ENCODE measurements at regions not wholly inside any gene's neighbourhood (a gene's known extent, or its start where the extent isn't known, plus 50 kb on each side); places are given as distances from the start of the nearest gene placed in this dataset.

- TF ChIP-seq EZH2 (IDR thresholded peaks at IDR 0.05), result no peak
- TF ChIP-seq POLR2AphosphoS5 (IDR thresholded peaks at IDR 0.05; ENCODE audit: borderline replicate concordance, low read depth, low read length), result no peak
- no peak for TF ChIP-seq FOXP2 (optimal IDR thresholded peaks at IDR 0.05; ENCODE audit: control extremely low read depth, extremely low read length, insufficient read depth)
- Histone ChIP-seq H3K9me3 (ENCODE audit: low read depth, low read length) (no peaks in the 10 kb centered on the region), H3K36me3 (ENCODE audit: insufficient read depth, low read length) (no peaks in the 10 kb centered on the region), H3K9ac (ENCODE audit: insufficient read length) (no peak overlapping the region), H3K4me3 (peak overlapping the region; percentile 63), H3K27ac (peak overlapping the region; percentile 73)
- DNase-seq (ENCODE audit: low read depth, low spot score), result no peak
Observed at GRCh38 chr12:4024701-4025100, 151.5 kb upstream of the PARP11 start.

- TF ChIP-seq POLR2AphosphoS5 (IDR thresholded peaks at IDR 0.05; ENCODE audit: borderline replicate concordance, low read depth, low read length) (no peak), EZH2 (IDR thresholded peaks at IDR 0.05) (no peak), FOXP2 (optimal IDR thresholded peaks at IDR 0.05; ENCODE audit: control extremely low read depth, extremely low read length, insufficient read depth) (no peak)
- H3K4me3 ChIP-seq, result no peak overlapping the region
- H3K9me3 ChIP-seq (ENCODE audit: low read depth, low read length), result no peaks in the 10 kb centered on the region
- no peak overlapping the region for H3K9ac ChIP-seq (ENCODE audit: insufficient read length)
- H3K36me3 ChIP-seq (ENCODE audit: insufficient read depth, low read length), result no peaks in the 10 kb centered on the region
- DNase-seq (ENCODE audit: low read depth, low spot score), result no peak
- H3K27ac ChIP-seq, result no peak overlapping the region
Observed at GRCh38 chr12:4015225-4016091, 142.3 kb upstream of the PARP11 start.

- H3K9ac ChIP-seq (ENCODE audit: insufficient read length), result no peak overlapping the region
- no peak overlapping the region for H3K27ac ChIP-seq
- DNase-seq (ENCODE audit: low read depth, low spot score), result no peak
- no peak for TF ChIP-seq POLR2AphosphoS5 (IDR thresholded peaks at IDR 0.05; ENCODE audit: borderline replicate concordance, low read depth, low read length)
- TF ChIP-seq EZH2 (IDR thresholded peaks at IDR 0.05), result no peak
- no peak for TF ChIP-seq FOXP2 (optimal IDR thresholded peaks at IDR 0.05; ENCODE audit: control extremely low read depth, extremely low read length, insufficient read depth)
- no peaks in the 10 kb centered on the region for H3K9me3 ChIP-seq (ENCODE audit: low read depth, low read length)
- no peaks in the 10 kb centered on the region for H3K36me3 ChIP-seq (ENCODE audit: insufficient read depth, low read length)
- no peak overlapping the region for H3K4me3 ChIP-seq
Observed at GRCh38 chr12:4014858-4015224, 141.6 kb upstream of the PARP11 start.

GRCh38 chr12:4014444-4014843, 141.2 kb upstream of the PARP11 start:
- Histone ChIP-seq H3K4me3 (no peak overlapping the region), H3K36me3 (ENCODE audit: insufficient read depth, low read length) (no peaks in the 10 kb centered on the region), H3K9ac (ENCODE audit: insufficient read length) (no peak overlapping the region), H3K27ac (no peak overlapping the region), H3K9me3 (ENCODE audit: low read depth, low read length) (no peaks in the 10 kb centered on the region)
- TF ChIP-seq POLR2AphosphoS5 (IDR thresholded peaks at IDR 0.05; ENCODE audit: borderline replicate concordance, low read depth, low read length), result no peak
- no peak for TF ChIP-seq EZH2 (IDR thresholded peaks at IDR 0.05)
- no peak for TF ChIP-seq FOXP2 (optimal IDR thresholded peaks at IDR 0.05; ENCODE audit: control extremely low read depth, extremely low read length, insufficient read depth)
- DNase-seq (ENCODE audit: low read depth, low spot score), result no peak

- Histone ChIP-seq H3K27ac (no peak overlapping the region), H3K36me3 (ENCODE audit: insufficient read depth, low read length) (no peaks in the 10 kb centered on the region)
- DNase-seq (ENCODE audit: low read depth, low spot score), result no peak
Observed at GRCh38 chr12:4012977-4013968, 140.1 kb upstream of the PARP11 start.

GRCh38 chr12:4012073-4012472, 138.9 kb upstream of the PARP11 start:
- no peaks in the 10 kb centered on the region for H3K9me3 ChIP-seq (ENCODE audit: low read depth, low read length)
- H3K4me3 ChIP-seq, result no peak overlapping the region
- DNase-seq (ENCODE audit: low read depth, low spot score), result no peak
- no peak overlapping the region for H3K9ac ChIP-seq (ENCODE audit: insufficient read length)
- no peaks in the 10 kb centered on the region for H3K36me3 ChIP-seq (ENCODE audit: insufficient read depth, low read length)
- H3K27ac ChIP-seq, result no peak overlapping the region
- TF ChIP-seq FOXP2 (optimal IDR thresholded peaks at IDR 0.05; ENCODE audit: control extremely low read depth, extremely low read length, insufficient read depth) (no peak), POLR2AphosphoS5 (IDR thresholded peaks at IDR 0.05; ENCODE audit: borderline replicate concordance, low read depth, low read length) (no peak), EZH2 (IDR thresholded peaks at IDR 0.05) (no peak)

More at GRCh38 chr12:4012977-4013968, 140.1 kb upstream of the PARP11 start:
- no peak overlapping the region for H3K4me3 ChIP-seq
- no peaks in the 10 kb centered on the region for H3K9me3 ChIP-seq (ENCODE audit: low read depth, low read length)
- TF ChIP-seq FOXP2 (optimal IDR thresholded peaks at IDR 0.05; ENCODE audit: control extremely low read depth, extremely low read length, insufficient read depth) (no peak), POLR2AphosphoS5 (IDR thresholded peaks at IDR 0.05; ENCODE audit: borderline replicate concordance, low read depth, low read length) (no peak), EZH2 (IDR thresholded peaks at IDR 0.05) (no peak)
- no peak overlapping the region for H3K9ac ChIP-seq (ENCODE audit: insufficient read length)

GRCh38 chr12:4011597-4011996, 138.4 kb upstream of the PARP11 start:
- no peaks in the 10 kb centered on the region for H3K9me3 ChIP-seq (ENCODE audit: low read depth, low read length)
- no peaks in the 10 kb centered on the region for H3K36me3 ChIP-seq (ENCODE audit: insufficient read depth, low read length)
- no peak overlapping the region for H3K27ac ChIP-seq
- TF ChIP-seq FOXP2 (optimal IDR thresholded peaks at IDR 0.05; ENCODE audit: control extremely low read depth, extremely low read length, insufficient read depth) (no peak), POLR2AphosphoS5 (IDR thresholded peaks at IDR 0.05; ENCODE audit: borderline replicate concordance, low read depth, low read length) (no peak), EZH2 (IDR thresholded peaks at IDR 0.05) (no peak)
- no peak overlapping the region for H3K4me3 ChIP-seq
- no peak for DNase-seq (ENCODE audit: low read depth, low spot score)
- H3K9ac ChIP-seq (ENCODE audit: insufficient read length), result no peak overlapping the region

All from SK-N-MC (cell line).